Kasumi-1 (cell line): ENCODE measurements at regions not wholly inside any gene's neighbourhood (a gene's known extent, or its start where the extent isn't known, plus 50 kb on each side); places are given as distances from the start of the nearest gene placed in this dataset.
A peak's percentile ranks its signal among the peaks of the same experiment; 100 is the strongest.

Experiments used
- DNase-seq, 2 experiments: peaks; one replicate each; lab custom pipeline; 2025; lab: John Stamatoyannopoulos, UW

DNA sequence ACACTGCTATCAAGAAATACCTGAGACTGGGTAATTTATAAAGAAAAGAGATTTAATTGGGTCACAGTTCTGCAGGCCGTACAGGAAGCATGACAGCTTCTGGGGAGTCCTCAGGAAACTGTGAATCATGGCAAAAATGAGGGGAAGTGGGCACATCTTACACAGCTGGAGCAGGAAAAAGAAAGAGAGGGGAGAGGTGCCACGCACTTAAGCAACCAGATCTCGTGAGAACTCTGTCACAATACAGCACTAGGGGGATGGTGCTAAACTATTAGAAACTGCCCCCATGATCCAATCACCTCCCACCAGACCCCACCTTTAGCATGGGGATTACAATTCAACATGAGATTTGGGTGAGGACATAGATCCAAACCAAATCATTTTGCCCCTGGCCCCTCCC is 105.5 kb upstream of the CPLX2 start:
- peak; percentile 21 to 24 for DNase-seq

DNA sequence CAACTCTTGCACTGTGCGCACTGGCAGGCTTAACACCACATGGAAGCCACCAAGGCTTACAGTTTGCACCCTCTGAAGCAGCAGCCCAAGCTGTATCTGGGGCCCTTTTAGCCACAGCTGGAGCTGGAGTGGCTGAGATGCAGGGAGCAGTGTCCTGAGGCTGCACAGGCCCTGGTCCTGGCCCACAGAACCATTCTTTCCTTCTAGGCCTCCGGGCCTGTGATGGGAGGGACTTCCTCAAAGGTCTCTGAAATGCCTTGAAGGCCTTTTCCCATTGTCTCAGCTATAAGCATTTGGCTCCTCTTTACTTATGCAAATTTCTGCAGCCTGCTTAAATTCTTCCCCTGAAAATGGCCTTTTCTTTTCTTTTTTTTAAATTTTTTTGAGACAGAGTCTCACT is 104.4 kb upstream of the CPLX2 start:
- no peak for DNase-seq

DNA sequence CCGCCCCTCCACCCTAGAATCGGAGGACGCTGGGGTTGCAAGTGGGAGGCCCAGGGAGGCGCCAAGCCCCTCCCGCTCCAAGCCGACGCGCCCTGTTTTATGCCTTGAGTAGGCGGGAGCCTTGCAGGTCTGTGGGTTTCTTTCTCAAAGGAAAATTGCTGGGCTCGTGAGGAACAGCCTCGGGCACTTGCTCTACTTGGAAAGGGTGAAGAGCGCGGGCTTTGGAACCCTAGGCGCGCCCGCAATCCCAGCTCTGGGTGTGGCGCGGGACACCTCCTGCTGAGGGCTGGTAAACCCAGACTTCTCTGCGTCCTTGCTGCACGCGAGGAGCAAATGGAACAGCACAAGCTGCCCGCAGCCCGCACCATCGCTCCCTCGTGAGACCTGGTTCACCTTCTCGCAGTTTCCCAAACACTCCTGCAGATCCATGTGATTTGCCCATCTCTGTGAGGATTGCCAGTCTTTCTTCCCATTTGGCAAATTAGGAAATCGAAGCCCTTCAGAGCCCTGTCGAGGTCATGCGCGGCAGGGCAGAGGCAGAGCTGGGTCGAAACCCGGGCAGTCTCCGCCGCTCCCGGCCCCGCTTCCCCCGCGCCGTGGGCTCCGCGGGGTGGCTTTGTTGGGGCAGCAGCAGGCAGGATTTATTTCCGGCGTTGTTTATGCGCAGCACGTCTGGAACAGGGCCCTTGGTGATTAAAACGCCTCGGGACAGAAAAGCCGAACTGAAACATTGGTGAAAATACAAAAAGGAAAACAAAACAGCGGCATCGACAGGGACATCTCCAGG is 98.4 kb upstream of the CPLX2 start:
- no peak for DNase-seq

DNA sequence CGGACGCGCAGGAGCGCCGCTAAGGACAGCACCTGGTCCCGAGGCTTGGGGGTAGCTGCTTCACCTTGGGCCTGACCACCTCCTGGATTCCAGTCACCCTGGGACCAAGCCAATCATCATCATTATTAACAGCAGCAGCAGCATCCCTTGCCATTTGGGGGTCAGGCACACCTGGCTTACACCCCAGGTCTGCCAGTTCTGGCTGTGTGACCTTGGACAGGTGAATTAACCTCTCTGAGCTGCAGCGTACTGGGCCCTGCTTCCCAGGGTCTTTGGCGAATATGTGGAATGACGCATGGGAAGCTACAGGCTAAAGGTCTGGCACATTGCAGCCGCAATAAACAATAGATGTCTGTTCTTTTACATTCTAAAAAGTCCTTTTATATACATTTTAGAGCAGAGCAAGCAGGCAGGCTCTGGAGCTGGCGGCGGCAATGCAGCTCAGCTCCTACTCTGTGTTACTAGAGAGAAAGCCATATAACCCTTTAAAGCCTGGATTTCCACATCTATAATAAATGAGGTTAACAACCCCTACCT is 97.8 kb upstream of the CPLX2 start:
- no peak for DNase-seq

- no peak for DNase-seq
Observed at GRCh38 chr5:175775416-175775815, 96.0 kb upstream of the CPLX2 start.

GRCh38 chr5:175778951-175779503 is 92.4 kb upstream of the CPLX2 start:
- DNase-seq: no peak

DNA sequence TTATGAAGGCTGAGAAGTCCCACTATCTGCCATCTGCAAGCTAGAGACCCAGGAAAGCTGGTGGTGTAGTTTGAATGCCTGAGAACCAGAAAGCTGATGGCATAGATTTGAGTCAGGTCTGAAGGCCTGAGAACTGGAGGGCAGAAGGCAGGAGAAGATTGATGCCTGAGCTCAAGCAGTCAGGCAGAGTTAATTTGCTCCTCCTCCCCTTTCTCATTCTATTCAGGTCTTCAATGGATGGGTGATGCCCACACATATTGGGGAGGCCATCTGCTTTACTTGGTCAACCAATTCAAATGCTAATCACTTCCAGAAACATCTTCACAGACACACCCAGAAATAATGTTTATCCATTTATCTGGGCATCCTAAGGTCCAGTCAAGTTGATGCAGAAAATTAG is 87.6 kb upstream of the CPLX2 start:
- DNase-seq: no peak

DNA sequence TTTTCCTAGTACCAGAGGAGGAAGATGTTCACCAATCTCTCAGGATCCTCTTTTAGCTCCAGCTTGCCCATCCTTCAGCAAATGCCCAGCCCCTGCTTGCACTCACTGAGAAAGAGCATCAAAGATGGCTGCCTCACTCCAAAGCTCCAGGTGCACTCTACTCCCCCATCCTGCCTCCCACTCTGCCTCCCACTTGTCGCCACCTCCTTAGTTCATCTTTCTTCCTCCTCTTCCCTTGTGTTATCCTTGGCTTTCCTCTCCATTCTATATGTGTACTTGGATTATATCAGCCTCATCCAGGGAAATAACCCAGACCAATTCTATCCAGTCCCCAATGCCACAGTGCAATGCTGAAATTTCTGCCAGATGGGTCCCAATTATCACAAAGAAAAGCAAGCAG is 87.1 kb upstream of the CPLX2 start:
- no peak for DNase-seq

DNA sequence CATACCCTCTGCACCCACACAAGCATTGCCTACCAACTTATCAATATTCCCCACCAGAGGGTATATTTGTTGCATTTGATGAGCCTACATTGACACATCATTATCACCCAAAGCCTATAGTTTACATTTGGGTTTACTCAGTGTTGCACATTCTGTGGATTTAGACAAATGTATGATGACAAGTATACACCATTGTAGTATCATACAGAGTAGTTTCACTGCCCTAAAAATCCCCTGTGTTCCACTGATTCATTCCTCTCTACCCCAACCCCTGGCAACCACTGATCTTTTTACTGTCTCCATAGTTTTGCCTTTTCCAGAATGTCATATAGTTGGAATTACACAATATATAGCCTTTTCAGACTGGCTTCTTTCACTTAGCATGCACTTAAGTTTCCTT is 85.7 kb upstream of the CPLX2 start:
- no peak for DNase-seq

DNA sequence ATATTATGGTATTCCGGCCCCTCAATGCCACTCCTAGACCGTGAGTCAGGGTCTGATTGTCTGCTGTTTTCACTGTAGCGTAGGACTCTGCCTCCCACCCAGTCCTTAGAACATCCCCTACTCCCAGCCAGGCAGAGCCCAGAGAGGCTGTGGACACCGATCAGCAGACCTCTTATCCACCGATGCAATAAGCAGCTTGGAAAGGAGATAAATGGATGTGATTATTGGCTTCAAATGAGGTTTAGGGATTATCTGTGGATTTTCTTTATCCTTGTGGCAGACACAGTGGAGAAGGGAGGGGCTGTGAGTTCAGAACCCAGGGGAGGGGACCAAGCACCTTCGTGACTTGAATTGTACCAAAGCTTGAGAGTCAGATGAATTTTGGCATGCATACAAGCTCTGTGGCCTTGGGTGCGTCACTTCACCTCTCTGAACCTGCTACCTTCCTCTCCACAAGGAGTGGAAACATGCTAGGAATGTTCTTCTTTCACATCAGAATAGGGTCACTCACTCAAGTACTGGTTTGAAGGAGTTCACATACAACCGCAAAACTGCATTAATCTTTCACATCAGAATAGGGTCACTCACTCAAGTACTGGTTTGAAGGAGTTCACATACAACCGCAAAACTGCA is 83.1 kb upstream of the CPLX2 start:
- no peak for DNase-seq

DNA sequence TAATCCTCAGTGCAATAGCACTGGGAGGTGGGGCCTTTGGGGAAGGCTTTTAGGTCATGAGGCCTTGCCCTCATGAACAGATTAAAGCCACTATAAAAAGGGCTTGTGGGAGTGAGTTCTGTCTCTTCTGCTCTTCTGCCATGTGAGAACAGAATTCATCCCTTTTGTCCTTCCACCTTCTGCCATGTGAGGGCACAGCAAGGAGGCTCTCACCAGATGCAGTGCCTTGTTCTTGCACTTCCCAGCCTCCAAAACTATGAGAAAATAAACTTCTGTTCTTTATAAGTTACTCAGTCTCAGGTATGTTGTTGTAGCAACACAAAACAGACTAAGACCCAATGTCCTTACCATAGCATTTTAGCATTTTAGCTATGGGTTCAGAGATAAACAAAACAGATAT is 81.7 kb upstream of the CPLX2 start:
- no peak for DNase-seq

DNA sequence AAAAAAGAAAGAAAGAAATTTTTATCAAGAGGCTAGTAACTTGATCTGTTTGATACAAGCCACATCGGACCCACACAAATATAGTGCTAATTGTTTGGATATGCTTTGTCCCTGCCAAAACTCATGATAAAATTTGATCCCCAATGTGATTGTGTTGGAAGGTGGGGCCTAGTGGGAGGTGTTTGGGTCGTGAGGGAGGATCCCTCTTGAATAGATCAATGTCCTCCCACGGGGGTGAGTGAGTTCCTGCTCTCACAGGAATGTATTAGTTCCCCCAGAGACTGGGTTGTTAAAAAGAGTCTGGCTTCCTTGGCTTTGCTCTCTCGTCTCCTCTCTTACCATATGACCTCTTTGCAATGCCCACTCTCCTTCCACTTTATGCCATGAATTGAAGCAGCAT is 80.6 kb upstream of the CPLX2 start:
- no peak for DNase-seq

DNA sequence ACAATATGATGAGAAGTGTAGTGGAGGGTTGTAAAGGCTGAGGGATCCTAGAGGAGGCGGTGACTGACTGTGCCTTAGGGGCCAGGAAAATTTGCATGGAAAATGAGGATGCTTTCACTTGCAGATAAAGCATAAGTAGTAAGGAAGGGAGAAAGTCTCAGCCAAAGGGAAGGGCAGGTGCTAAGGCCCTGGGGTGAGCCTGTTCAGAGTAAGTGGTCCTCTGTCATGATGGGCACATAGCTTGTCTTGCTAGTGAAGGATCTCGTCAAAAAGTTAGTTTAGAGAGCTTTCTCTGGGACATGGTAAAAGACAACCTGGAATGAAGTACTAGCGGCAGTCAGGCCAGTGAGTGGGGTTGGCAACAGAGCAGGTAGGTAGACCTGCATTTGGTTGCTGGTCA is 75.4 kb upstream of the CPLX2 start:
- DNase-seq: no peak

- peak; percentile 81 to 89 for DNase-seq
Observed at GRCh38 chr5:175796536-175797499, 74.6 kb upstream of the CPLX2 start.

DNA sequence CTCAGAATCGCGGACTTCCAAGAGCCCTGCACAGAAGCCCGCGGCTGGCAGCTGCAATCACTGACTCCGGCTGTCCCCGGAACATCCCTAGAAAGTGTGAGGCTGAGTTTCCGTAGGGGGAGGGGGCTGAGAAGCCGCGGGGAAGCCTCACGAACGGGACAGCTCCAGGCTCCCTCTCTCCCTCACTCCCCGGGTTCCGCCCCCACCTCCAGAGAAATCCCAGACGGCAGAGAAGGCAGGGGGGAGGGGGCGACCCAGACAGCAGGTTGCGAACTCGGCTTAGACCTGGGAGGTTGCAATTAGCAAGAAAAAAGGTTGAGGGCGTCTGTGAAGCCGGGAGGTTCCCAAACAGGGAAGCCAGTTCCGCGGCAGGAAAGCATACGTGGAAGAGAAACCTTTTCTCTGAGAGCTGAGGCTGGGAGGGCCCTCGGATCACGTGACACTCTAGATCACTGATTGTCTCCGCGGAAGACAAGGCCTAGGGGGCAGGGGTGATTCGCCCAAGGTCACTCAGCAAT is 73.8 kb upstream of the CPLX2 start:
- no peak for DNase-seq

DNA sequence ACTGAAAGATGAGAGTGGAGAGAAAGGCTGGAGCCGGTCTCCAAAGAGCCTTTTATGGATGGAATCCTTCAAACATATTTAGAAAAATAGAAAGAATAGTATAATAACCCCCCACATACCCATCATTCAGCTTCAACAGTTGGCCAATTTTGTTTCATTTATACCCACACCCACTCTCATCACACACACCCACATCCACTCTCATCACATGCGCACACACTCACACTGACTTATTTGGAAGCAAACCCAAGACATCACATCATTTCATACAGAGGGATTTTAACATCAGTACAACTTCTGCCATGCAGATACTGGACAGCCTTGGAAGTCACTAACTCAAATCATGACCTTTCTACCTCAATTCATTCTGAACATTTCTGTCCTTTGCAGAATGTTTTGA is 72.8 kb upstream of the CPLX2 start:
- DNase-seq: no peak

GRCh38 chr5:175800656-175801081 is 70.7 kb upstream of the CPLX2 start:
- DNase-seq: no peak

DNA sequence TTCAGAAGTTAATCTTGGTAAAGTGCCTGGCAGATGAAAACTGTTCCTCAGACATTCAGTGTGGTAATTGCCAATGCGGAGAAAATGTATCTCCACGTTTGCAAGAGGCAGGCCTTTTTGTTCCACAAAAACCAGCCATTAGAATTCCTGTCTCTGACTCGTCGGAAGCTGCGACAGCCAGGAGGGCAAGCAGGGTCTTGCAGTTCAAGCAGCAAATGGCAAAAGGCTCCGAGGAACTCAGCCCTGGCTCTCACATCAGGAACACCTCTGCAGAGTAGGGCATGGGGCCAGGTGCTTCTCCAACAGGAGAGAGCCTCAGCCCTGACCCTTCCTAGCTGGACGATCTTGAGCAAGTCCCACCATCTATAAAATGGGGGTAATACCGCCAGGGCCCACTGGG is 69.0 kb upstream of the CPLX2 start:
- DNase-seq: no peak

GRCh38 chr5:175803254-175803653 is 68.1 kb upstream of the CPLX2 start:
- no peak for DNase-seq

GRCh38 chr5:175803736-175804454 is 67.5 kb upstream of the CPLX2 start:
- no peak for DNase-seq
